GM19438 (cell line): ENCODE measurements at regions not wholly inside any gene's neighbourhood (a gene's known extent, or its start where the extent isn't known, plus 50 kb on each side); places are given as distances from the start of the nearest gene placed in this dataset.
"Not testable (repeated sequence)": the region's sequence is repeated elsewhere in the genome, so short reads cannot be mapped to it uniquely, and the experiment has no call there.

Experiments used
- ATAC-seq: cut with Tn5 transposase; IDR thresholded peaks from one replicate; pipeline ENCODE4 v1.9.1; 2021; ENCODE audit warnings: low read depth; ENCODE audit not compliant: unreplicated experiment

DNA sequence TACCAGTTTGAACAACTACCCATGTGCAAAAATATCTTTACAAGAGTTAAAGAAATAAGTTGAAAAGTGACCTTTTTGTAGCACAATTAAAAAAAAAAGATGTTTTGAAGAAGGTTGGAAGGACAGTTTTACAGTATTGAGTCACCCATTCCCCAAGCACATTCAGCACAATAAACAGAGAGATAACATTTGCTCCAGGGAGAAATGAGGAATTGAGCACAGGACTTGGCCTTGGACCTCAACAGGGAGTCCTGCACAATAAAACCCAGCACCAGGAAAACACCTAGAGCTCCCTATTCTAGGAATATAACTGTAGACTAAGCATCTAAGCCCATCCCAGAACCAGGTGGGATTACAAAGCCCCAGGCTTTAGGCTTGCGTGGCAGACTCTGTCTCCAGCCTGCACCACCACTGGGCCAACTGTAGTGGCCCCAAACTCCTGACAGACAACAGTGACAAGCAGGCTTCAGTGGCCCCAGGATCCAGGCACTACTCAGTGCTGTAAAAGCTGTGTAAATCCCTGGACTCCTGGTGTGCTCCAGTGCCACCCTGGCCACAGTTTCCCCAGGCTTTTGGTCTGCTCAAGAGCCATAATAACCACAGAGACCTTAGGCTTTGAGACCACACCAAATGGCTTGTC is 857.2 kb downstream of the SLITRK1 start:
- no peak for ATAC-seq

DNA sequence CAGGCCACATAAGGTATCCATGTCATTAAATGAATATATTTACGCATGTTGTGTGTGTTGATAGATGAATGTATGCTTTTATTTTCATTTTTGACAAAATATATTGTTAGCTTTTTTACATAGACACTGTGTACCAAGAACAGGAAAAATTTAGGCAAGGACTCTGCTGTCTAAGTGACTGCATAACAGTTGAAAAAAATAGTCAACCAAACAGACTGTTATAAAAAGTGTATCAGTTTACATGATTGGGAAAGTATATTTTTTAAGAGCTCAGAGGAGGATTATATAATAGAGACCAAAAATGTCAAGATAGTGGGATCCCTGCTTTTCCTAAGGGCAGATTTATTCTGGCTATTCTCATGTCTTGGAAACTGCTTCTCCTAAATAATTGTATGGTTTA is 858.0 kb downstream of the SLITRK1 start:
- ATAC-seq, result no peak

- no peak for ATAC-seq
These were observed 862.3 kb downstream of the SLITRK1 start for GRCh38 chr13:83019986-83020385.

DNA sequence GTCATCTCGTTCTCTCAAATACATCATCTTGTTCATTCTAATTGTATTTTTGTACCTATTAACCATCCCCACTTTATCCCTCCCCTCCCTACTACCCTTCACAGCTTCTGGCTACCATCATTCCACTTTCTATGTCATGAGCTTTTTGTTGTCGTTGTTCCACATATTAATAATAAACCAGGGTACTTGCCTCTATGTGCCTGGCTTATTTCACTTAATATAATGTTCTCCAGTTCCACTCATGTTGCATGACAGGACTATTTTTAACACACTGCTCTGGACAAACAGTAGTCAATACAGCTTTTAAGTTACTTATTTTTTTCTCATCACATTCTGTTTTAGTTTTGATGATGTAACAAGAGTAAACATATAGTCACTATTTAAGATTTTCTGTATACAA is 872.3 kb downstream of the SLITRK1 start:
- ATAC-seq, result no peak

DNA sequence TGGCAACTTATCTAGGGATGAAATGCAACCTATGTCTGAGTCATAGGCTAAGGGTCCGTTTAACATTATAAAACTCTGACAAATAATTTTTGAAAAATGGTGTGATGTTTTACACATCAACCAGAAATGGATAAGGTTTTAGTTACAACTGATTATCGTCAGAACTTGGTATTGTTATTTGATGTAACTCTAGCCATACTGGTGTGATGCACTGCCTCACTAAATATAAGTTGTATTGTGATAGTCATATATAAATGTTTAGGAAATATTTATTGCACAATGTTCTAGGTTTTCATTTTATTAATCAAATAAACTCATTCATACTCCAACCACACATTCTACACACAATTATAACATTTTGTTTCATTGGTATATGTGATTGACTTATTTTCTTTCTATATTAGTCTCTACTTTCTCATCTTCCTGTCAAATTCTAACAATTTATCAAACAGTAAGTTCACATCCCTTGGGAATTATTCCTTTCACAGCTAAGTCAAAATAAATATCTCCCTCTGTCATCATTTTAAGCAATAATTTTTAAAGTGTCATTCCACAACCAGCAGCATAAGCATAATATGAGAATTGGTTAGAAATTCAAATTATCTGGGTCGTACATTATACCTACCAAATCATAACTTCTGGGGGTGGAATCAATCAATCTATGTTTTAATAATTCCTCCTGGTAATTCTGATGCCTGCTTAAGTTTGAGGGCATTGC is 873.9 kb downstream of the SLITRK1 start:
- ATAC-seq, result no peak

DNA sequence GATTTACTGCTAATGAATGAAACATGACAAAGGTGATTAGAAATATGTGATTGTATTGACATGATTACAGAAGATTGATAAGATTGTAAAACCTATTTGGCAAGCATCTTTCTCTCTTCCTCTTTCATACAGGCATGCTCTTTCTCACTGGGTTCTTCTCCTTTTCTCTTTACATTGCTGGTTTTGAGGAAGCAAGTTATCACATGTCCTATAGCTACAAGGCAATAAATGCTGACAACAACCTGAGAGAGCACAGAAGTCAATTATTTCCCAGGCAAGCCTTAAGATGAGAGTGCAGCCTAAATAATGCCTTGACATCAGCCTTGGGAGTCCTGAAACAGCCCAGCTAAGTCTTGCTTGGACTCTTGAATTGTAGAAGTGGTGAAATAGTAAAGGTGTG is 875.0 kb downstream of the SLITRK1 start:
- ATAC-seq, result no peak

DNA sequence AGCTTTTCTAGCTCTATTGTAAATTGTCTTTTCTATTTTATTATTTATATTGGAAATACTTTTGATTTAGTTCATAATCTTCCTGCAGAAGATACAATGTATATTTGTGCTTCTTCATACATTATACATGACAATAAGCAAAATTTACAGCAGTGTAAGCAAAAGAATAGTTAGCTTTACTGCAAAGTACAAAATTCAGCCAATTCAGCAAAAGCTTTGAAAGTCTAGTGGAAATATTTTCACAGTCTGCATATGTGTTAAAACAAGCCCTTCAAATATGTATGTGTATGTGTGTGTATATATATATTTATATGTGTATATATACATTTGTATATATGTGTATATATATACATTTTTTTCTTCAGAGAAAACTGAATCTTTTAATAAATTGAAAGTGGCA is 879.1 kb downstream of the SLITRK1 start:
- ATAC-seq, result no peak

GRCh38 chr13:82993417-82993816 is 888.9 kb downstream of the SLITRK1 start:
- no peak for ATAC-seq

GRCh38 chr13:82976499-82976898 is 905.8 kb downstream of the SLITRK1 start:
- no peak for ATAC-seq

GRCh38 chr13:82963226-82964099 is 918.8 kb downstream of the SLITRK1 start:
- no peak for ATAC-seq

GRCh38 chr13:82962397-82962796 is 919.9 kb downstream of the SLITRK1 start:
- no peak for ATAC-seq

DNA sequence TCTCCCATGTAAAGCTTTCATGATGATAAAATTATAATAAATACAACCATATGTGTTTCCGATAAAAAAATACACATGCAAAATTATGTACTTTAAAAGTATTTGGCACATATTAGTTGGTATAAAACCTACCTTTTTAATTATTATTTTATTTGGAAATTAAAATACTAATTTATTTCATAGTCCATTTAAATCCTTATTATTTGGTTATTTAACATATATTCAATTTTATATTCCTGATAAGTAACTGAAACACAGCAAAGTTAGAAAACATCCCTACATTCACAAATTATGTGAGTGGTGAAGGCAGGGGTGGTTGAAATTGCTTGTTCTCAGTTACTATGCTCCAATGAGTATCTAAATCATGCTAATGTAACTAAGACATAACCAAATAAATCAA is 920.5 kb downstream of the SLITRK1 start:
- ATAC-seq, result no peak

- not testable (repeated sequence) for ATAC-seq
These were observed 929.9 kb downstream of the SLITRK1 start for GRCh38 chr13:82952336-82952735.

- ATAC-seq, result no peak
These were observed 934.6 kb downstream of the SLITRK1 start for GRCh38 chr13:82947683-82948082.

- ATAC-seq, result no peak
These were observed 935.1 kb downstream of the SLITRK1 start for GRCh38 chr13:82947191-82947621.

DNA sequence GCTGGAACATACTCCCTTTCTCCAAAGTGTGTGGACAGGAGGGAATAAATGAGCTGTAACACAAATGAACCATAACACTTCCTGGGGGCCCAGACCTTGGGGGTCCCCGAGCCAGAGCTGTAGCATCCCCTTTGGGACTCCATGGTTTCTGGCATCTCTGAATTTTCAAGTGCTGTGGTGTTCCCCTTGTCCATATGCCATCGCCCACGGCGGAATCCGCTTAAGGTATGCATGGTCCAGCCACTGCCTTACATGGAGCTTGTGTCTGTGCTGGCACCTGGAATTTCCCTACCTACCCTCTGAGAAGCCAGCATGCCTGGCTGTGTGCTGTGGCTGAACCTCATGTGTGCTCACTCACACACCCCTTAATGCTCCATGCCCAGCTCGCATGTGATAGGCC is 943.6 kb downstream of the SLITRK1 start:
- ATAC-seq, result no peak

GRCh38 chr13:82934000-82934399 is 948.3 kb downstream of the SLITRK1 start:
- ATAC-seq, result no peak

DNA sequence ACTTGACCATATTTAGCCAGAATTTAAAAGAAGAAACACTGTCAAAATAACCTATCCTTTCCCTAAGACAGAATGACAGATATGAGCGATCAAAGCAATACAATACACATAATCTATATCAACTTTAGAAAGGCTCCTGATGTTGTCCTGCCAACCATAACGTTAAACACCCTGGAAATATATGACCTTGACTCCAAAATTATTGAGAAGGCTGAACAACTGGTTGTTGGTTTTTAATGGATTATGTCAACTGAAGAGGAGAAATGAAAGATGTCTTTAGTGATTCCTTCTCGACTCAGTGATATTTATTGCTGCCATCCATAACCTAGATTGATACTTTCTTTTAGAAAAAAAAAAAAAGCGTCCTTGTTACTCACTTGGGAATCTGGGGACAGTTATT is 957.2 kb downstream of the SLITRK1 start:
- ATAC-seq, result no peak

DNA sequence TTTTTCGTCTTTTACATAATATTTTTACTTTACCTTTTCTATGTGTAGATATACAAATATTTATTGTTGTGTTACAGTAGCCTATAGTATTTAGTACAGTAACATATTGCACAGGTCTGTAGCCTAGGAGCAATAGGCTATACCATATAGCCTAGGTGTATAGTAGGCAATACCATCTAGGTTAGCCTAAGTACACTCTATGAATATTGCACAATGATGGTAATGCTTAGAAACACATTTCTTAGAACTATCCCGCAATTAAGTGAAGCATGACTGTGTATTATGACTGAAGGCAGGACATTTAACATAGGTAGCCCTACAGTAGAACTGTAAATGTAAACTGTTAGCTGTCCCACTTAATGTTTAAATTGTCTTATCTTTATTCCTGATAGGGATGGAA is 964.3 kb downstream of the SLITRK1 start:
- no peak for ATAC-seq

GRCh38 chr13:82912564-82912963 is 969.7 kb downstream of the SLITRK1 start:
- ATAC-seq, result no peak

DNA sequence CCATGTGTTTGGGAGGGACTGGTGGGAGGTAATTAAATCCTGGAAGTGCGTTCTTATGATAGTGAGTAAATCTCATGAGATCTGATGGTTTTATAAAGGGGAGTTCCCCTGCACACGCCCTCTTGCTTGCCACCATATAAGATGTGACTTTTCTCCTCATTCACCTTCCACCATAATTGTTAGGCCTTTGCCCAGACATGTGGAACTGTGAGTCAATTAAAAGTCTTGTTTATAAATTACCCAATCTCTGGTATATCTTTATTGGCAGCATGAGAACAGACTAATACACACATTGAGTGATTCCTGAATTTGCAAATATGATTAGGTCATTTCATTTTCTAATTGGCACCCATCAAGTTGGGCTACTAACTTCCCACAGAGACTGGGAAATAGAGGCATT is 977.2 kb downstream of the SLITRK1 start:
- no peak for ATAC-seq
